ENCODE measurements at regions not wholly inside any gene's neighbourhood (a gene's known extent, or its start where the extent isn't known, plus 50 kb on each side); places are given as distances from the start of the nearest gene placed in this dataset.

DNA sequence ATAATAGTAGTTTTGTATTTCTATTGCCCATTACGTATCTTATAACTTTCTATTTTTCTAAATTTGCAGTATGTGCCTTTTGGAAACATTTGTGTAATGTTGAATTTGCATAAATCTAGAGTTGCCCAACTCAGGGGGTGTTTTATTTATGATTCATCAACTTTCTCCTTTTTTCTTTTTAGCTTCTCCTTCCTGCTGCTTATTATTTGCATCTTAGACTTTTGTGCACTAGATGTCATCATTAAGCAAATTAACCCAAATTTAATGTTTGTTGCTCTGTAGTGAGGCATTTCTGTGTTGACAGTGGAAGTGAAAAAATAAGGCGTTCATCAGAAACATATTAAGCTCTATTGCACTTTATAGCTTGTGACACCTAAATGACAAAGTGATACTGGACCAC, 56.2 kb upstream of the ZBED5 start:
- POLR2A ChIA-PET (ENCODE audit: low non-redundant PET), result no interaction called here
- Histone ChIP-seq H3K9me3 (ENCODE audit: low read depth, low read length, poor library complexity, severe bottlenecking) (no peaks in the 10 kb centered on the region), H3K4me1 (ENCODE audit: insufficient read depth, low read length, poor library complexity, severe bottlenecking) (no peaks in the 10 kb centered on the region), H3K36me3 (ENCODE audit: insufficient read depth, low read length, poor library complexity, severe bottlenecking) (no peaks in the 10 kb centered on the region), H3K27ac (ENCODE audit: low read depth, low read length, poor library complexity, severe bottlenecking) (no peak overlapping the region), H3K4me3 (ENCODE audit: low read depth, low read length, poor library complexity, severe bottlenecking) (no peak overlapping the region), H3K27me3 (replicated peaks; ENCODE audit: insufficient read depth, low read depth, low read length, poor library complexity) (no peaks in the 10 kb centered on the region)
- CTCF ChIA-PET, result interaction anchor here (0.7 to 1.1 kb wide), 2 partner anchors 114 to 1147 kb away, joined by 4 read pairs; no protein-coding TSS in a partner anchor
- TF ChIP-seq, protein P1, sequence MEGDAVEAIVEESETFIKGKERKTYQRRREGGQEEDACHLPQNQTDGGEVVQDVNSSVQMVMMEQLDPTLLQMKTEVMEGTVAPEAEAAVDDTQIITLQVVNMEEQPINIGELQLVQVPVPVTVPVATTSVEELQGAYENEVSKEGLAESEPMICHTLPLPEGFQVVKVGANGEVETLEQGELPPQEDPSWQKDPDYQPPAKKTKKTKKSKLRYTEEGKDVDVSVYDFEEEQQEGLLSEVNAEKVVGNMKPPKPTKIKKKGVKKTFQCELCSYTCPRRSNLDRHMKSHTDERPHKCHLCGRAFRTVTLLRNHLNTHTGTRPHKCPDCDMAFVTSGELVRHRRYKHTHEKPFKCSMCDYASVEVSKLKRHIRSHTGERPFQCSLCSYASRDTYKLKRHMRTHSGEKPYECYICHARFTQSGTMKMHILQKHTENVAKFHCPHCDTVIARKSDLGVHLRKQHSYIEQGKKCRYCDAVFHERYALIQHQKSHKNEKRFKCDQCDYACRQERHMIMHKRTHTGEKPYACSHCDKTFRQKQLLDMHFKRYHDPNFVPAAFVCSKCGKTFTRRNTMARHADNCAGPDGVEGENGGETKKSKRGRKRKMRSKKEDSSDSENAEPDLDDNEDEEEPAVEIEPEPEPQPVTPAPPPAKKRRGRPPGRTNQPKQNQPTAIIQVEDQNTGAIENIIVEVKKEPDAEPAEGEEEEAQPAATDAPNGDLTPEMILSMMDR (conservative IDR thresholded peaks at IDR 0.05; ENCODE audit: low read depth, low read length), result no peak
- no peak for TF ChIP-seq EZH2 (IDR thresholded peaks at IDR 0.05; ENCODE audit: borderline replicate concordance, low read depth, low read length, poor library complexity, severe bottlenecking)
- no peak for DNase-seq (ENCODE audit: low spot score)
- no TSS peak for BruUV-seq (replicated peaks)
- intact Hi-C loops (cut with micrococcal nuclease; ENCODE audit: unreplicated experiment), result no loop called here

DNA sequence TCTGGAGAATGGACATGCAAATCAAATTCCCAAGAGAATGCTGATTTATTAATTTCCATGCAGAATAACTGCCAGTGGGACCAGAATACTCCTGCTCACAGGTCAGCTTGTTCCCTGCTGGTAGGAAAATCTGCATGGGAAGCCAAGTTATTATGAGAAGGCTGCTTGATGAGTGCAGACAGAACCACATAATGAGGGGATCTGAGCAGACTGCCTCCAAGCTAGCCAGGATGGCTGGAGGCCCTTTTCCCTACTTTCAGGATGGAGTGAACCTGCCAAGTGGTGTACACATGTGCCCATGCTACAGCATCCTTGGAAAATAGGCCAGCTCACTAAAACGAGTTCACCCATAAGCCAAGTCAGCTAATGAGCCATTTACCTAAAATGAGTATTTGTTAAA, 55.2 kb upstream of the ZBED5 start:
- CTCF ChIA-PET, result interaction anchor here (0.7 to 1.1 kb wide), 2 partner anchors 115 to 1148 kb away, joined by 4 read pairs; no protein-coding TSS in a partner anchor
- Histone ChIP-seq H3K4me1 (ENCODE audit: insufficient read depth, low read length, poor library complexity, severe bottlenecking) (peaks cover 8% of the 10 kb centered on the region), H3K27me3 (replicated peaks; ENCODE audit: insufficient read depth, low read depth, low read length, poor library complexity) (no peaks in the 10 kb centered on the region), H3K4me3 (ENCODE audit: low read depth, low read length, poor library complexity, severe bottlenecking) (no peak overlapping the region), H3K36me3 (ENCODE audit: insufficient read depth, low read length, poor library complexity, severe bottlenecking) (no peaks in the 10 kb centered on the region), H3K9me3 (ENCODE audit: low read depth, low read length, poor library complexity, severe bottlenecking) (no peaks in the 10 kb centered on the region), H3K27ac (ENCODE audit: low read depth, low read length, poor library complexity, severe bottlenecking) (no peak overlapping the region)
- no TSS peak for BruUV-seq (replicated peaks)
- intact Hi-C loops (cut with micrococcal nuclease; ENCODE audit: unreplicated experiment), result no loop called here
- no peak for DNase-seq (ENCODE audit: low spot score)
- no peak for TF ChIP-seq EZH2 (IDR thresholded peaks at IDR 0.05; ENCODE audit: borderline replicate concordance, low read depth, low read length, poor library complexity, severe bottlenecking)
- TF ChIP-seq, protein P1 (conservative IDR thresholded peaks at IDR 0.05; ENCODE audit: low read depth, low read length), result no peak
- POLR2A ChIA-PET (ENCODE audit: low non-redundant PET), result no interaction called here

DNA sequence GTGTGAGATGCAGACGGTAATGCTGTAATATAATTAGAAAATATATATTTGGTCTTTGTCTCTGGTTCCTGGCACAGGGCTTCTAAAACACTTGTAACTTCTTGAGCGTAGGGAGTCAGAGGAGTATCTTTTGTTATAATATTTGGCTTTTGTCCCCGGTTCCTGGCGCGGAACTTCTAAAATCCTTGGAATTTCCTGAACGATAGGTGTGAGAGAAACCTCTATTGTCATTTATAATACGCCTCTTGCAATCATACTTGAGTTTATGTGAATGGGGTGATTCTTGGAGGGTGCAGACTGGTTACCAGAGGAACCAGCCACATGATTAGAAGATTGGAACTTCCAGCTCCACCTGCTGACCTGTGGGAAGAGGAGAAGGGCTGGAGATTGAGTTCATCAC, 54.1 kb upstream of the ZBED5 start:
- no peaks in the 10 kb centered on the region for H3K9me3 ChIP-seq (ENCODE audit: low read depth, low read length, poor library complexity, severe bottlenecking)

More for the DNA sequence above, 54.1 kb upstream of the ZBED5 start:
- intact Hi-C loops (cut with micrococcal nuclease; ENCODE audit: unreplicated experiment), result no loop called here
- DNase-seq (ENCODE audit: low spot score), result no peak
- no TSS peak for BruUV-seq (replicated peaks)
- no peak overlapping the region for H3K27ac ChIP-seq (ENCODE audit: low read depth, low read length, poor library complexity, severe bottlenecking)
- ChIA-PET POLR2A (ENCODE audit: low non-redundant PET) (no interaction called here), CTCF (no interaction called here)
- H3K4me1 ChIP-seq (ENCODE audit: insufficient read depth, low read length, poor library complexity, severe bottlenecking), result peaks cover 10% of the 10 kb centered on the region
- no peak overlapping the region for H3K4me3 ChIP-seq (ENCODE audit: low read depth, low read length, poor library complexity, severe bottlenecking)
- H3K36me3 ChIP-seq (ENCODE audit: insufficient read depth, low read length, poor library complexity, severe bottlenecking), result no peaks in the 10 kb centered on the region
- no peak for TF ChIP-seq EZH2 (IDR thresholded peaks at IDR 0.05; ENCODE audit: borderline replicate concordance, low read depth, low read length, poor library complexity, severe bottlenecking)
- TF ChIP-seq, protein P1 (conservative IDR thresholded peaks at IDR 0.05; ENCODE audit: low read depth, low read length), result no peak
- H3K27me3 ChIP-seq (replicated peaks; ENCODE audit: insufficient read depth, low read depth, low read length, poor library complexity), result no peaks in the 10 kb centered on the region

All from A673 (cell line).